ENCODE measurements at regions not wholly inside any gene's neighbourhood (a gene's known extent, or its start where the extent isn't known, plus 50 kb on each side); places are given as distances from the start of the nearest gene placed in this dataset.
"Not testable (repeated sequence)": the region's sequence is repeated elsewhere in the genome, so short reads cannot be mapped to it uniquely, and the experiment has no call there.

DNA sequence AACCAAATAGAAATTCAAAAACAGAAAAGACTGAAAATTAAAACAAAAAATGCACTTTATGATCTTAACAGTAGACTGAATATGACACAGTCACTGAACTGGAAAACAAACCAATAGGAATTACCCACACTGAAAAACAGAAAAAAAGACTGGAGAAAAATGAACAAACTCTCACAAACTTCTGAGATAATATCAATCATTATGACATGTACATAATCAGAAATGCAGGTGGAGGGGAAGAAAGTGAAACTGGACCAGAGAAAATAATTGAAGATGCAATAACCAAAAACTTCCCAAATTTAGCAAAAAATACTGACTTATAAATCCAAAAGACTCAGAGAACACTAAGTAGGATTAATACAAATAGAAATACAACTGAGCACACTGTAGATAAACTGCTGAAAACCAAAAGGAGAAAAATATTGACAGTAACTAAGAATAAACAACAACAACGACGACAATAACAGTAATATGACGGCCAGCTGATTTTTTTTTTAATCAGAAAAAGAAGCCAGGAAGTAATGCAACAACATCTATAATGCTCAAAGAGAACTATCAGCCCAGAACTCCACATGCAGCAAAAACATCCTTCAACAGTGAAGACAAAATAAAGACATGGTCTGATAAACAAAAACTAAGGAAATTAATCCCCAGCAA, 108.1 kb downstream of the ZFAND4 start:
- no peak for DNase-seq
- intact Hi-C loops (cut with DNase I) = no loop called here

DNA sequence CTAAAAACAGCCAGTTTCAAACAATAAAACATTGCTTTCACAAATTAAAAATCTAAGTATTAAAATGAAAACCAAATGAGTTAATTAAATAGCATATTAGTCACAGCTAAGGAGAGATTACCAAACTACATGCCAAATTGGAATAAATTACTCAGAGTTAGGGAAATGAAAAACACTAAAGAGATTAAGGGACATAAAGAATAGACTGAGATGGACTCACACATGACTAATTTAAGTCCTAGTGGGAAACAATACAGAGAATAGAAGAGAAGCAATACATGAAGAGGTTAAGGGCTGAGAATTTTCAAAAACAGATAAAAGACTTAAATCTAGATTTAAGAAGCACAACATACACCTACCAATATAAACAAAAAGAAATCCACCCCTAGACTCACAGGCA, 110.6 kb downstream of the ZFAND4 start:
- intact Hi-C loops (cut with DNase I) = no loop called here
- no peak for DNase-seq

DNA sequence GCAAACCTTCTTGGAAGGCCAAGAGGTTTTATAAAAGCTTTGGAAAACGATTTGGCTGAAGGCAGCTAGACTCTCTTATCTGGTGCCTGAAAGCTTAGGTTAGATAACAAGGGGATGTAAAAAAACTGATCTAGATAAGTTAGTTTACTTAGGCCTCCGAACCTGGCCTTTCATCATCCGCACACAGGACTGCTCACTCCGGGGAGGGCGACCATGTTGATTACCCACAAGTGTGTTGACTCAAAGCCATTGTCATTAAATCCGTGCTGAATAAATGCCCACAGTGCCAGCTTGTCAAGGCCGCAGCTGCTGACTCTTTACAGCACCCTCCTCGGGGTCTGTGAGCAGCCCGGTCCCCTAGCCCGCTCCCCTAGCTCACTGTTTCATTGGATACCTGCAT, 112.3 kb downstream of the ZFAND4 start:
- no peak for DNase-seq
- intact Hi-C loops (cut with DNase I) = no loop called here

DNA sequence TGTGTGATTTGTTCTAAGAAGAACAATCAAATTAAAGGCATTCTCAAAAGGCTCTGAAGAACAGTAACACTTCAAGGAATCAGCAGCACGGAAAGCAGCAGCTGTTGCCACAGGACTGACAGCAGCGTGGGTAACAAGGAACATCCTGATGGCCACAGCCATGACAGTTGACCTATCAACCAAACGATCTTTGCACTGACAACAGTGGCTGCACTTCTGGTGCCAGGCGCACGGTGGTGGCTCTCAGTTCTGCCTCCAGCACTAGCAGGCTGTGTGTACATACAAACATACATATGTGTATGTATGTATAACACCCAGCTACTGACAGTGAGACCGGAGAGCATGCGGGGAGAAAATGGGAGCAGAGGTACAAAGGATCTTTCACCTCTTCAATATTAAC, 114.1 kb downstream of the ZFAND4 start:
- intact Hi-C loops (cut with DNase I) = no loop called here
- DNase-seq = peak in 4 of 42 donors; percentile 6 to 46 (median 30)

DNA sequence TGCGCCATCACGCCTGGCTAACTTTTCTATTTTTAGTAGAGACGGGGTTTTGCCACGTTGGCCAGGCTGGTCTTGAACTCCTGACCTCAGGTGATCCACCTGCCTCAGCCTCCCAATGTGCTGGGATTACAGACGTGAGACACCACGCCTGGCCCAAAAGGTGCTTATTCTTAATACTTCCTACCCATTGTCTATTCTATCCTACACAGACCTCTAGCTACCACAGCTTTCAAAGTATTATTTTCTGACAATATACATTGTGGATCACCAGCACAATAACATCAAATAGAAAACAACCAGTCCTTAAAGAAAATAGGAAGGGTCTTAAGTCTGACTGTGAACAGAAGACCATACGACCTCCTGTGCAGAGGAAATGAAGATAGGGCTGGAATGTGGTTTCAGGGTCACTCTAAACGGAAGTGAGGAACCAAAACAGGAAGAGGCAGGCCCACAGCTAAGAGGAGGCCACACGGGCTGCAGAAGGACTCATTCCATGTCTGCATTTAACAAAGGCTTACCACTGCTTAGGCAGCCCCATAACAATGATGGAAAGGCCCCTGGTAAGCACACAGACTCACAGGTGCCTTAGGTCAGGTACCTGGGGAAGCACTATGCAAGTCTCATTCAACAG, 115.2 kb downstream of the ZFAND4 start:
- intact Hi-C loops (cut with DNase I) = no loop called here
- DNase-seq = no peak

DNA sequence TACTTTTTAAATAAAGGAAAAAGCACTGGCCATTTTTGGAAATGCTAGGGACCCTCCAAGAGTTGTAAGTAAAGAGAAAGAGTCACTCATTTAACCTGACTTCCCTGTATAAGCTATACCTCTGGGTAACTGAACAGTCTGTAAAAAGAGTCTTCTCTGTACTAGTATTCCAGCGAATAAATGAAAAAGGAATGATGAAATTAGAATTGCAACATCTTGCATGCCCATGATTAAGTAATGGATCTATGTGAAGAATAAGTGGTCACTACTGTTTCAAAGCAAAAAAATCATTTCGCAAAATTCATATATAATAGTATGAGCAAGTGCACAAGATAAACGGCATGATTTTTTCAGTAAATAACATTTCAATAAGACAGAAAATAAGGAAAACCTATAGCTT, 116.8 kb downstream of the ZFAND4 start:
- DNase-seq = no peak
- intact Hi-C loops (cut with DNase I) = no loop called here

DNA sequence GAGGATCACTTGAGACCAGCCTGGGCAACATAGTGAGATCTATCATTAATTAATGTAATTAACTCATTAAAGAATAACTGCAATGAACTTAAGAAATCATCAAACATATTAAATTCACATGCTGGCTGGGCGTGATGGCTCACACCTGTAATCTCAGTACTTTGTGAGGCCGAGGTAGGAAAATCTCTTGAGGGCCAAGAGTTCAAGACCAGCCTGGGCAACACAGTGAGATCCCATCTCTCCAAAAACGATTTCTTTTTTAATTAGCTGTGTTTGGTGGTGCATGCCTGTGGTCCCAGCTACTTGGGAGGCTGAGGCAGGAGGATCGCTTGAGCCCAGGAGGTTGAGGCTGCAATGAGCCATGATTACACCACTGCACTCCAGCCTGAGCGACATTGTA, 117.2 kb downstream of the ZFAND4 start:
- DNase-seq; intact Hi-C loops (cut with DNase I): not testable (repeated sequence)

DNA sequence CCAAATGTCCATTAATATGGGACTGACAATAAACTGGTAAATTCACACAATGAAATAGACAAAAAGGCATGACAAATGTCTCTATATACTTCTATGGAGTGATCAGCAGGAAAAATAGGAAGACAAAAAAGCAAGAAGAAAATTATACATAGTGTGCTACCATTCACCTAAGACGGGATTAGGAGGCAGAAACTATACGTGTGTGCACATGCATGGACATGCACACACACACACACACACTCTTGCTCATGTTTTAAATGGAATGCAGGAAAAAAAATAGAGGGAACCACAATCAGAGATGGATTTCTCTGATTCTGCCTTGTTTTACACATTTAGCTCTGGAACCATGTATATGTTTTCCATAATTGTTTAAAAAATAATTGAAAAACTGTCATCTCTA, 119.0 kb downstream of the ZFAND4 start:
- intact Hi-C loops (cut with DNase I) = no loop called here
- no peak for DNase-seq

DNA sequence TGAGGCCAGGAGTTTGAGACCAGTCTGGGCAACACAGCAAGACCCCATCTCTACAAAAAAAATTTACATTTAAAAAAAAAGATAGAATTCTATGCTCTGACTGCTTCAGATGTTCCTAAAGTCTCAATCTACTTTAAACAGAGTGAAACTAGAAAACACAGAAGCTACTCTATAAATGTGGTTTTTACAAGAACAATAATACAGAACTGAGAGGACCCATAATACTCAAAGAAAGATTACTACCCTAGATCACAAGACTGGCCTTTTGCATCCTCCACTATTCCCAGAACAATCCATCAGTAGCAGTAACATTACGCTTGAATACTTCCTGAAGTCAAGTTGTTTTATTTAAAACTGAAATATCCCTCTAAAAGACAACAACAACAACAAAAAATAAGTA, 119.4 kb downstream of the ZFAND4 start:
- no peak for DNase-seq
- intact Hi-C loops (cut with DNase I) = no loop called here

DNA sequence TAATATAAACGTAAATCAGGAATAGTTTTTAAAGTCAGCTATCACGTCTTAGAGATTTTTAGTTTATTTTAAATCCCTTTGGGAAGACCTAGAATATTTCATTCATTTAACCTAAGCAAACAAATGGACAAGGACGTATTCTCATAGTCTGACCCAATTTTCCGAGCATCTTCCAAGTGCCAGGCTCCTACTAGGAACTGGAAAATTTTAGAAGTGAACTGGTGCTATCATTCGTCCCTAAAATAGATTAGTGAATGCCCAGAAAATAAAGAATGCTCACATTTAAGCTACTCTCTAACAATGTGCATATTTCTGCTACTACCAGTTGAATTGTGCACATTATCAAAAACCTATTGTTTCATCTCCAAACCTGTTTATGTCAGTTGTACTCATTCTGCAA, 120.1 kb downstream of the ZFAND4 start:
- no peak for DNase-seq

DNA sequence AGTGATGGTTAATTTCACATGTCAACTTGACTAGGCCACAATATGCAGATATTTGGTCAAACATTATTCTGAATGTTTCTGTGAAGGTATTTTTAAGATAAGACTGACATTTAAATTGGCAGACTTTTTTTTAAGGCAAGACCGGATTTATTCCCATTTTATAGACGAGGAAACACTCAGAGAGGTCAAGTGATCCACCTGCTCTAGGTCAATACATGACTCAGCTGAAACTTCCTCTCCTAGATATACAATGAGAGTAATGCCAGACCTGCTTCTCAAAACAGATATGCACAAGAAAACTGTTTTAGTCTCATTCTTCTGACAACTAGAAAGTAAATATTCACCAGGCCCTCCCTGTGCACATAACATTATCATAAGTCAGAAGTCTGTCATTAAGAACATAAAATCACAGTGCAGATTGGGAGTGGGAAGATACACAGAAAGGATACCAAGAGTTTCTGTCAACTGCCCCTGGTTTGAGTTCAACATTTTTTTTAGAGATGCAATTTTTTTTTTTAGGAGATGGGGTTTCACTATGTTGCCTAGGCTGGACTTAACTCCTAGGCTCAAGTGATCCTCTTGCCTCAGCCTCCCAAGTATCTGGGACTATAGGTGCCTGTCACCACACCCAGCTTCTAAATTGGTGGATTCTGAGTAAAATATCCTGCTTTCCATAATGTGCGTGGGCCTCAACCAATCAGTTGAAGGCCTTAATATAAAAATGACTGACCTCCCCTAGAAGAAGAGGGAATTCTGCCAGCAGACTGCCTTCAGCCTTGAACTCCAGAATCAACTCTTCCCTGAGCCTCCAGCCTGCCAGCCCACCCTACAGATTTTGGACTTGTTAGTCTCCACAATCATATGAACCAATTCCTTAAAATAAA, 121.4 kb downstream of the ZFAND4 start:
- DNase-seq = no peak
- intact Hi-C loops (cut with DNase I) = no loop called here

More for the DNA sequence above, 120.1 kb downstream of the ZFAND4 start:
- intact Hi-C loops (cut with DNase I) = no loop called here

DNA sequence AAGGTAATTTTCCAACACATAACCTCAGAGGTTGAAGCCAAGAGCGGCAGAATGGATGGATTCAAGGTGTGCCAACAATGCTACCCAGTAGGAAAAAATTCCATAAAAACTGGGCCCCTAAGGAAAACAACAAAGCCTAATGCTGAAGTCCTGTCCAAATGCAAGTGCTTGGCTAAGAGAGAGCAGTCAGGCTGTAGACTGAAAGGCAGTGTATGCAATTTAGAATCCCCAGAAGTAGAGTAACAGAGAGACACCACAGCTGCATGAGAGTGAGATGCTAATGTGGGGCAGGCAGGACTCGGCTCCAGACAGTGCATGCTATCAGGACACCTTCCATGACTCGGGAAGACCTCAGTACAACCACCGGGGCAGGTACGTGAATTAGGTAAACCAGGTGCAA, 124.5 kb downstream of the ZFAND4 start:
- DNase-seq = no peak
- intact Hi-C loops (cut with DNase I) = no loop called here

DNA sequence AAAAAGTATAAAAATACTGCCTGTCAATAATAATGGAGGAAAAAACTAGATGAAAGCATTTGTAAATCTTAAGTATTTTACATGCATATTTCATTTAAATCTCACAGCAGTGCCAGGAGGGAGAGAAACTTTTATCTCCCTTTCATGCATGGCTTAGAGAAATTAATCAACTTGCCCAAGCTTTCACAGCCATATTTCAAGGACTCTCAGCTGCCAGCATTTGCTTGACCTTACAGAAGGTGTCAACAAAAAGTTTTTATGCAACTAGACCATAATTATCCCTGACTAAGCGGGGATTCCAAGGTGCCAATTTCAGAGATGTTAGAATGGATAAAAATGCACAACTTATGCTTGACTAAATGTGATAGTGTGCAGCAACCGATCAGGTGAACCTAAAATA, 125.4 kb downstream of the ZFAND4 start:
- intact Hi-C loops (cut with DNase I) = no loop called here
- DNase-seq = no peak

DNA sequence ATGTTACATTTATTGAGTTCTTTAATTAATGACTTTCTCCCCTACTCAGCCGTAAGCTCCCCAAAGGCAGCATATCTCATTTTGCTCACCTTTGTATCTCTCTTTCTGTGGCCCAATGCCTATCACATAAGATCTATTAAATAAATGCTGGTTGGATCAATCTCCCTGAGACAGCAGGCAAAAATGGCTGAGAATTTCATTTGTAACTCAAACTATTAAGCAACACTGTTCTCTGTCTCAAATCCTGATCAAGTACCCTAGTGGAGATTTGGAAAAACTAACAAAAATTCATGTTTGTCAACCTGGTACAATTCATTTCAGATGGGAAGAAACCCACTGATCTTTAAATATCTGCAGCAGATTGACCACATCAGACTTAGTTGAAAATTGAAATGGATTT, 127.4 kb downstream of the ZFAND4 start:
- no peak for DNase-seq
- intact Hi-C loops (cut with DNase I) = no loop called here

DNA sequence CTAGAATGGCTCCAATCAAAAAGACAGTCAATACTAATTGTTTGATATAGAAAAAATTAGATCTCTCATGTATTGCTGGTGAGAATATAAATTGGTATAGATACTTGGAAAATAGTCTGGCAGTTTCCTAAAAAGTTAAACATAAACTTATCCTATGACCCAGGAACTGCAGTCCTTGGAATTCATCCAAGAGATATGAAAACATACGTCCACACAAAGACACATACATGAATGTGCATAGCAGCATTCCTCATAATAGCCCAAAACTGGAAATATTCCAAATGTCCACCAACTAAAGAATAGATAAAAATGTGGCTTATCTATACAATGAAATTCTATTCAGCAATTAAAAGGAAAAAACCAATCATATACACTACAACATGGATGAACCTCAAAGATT, 128.4 kb downstream of the ZFAND4 start:
- DNase-seq = no peak
- intact Hi-C loops (cut with DNase I) = no loop called here

DNA sequence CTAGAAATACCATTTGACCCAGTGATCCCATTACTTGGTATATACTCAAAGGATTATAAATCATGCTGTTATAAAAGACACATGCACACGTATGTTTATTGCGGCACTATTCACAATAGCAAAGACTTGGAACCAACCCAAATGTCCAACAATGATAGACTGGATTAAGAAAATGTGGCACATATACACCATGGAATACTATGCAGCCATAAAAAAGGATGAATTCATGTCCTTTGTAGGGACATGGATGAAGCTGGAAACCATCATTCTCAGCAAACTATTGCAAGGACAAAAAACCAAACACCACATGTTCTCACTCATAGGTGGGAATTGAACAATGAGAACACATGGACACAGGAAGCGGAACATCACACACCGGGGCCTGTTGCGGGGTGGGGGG, 131.5 kb downstream of the ZFAND4 start:
- DNase-seq; intact Hi-C loops (cut with DNase I): not testable (repeated sequence)

DNA sequence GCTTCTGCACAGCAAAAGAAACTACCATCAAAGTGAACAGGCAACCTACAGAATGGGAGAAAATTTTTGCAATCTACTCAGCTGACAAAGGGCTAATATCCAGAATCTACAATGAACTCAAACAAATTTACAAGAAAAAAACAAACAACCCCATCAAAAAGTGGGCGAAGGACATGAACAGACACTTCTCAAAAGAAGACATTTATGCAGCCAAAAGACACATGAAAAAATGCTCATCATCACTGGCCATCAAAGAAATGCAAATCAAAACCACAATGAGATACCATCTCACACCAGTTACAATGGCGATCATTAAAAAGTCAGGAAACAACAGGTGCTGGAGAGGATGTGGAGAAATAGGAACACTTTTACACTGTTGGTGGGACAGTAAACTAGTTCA, 132.0 kb downstream of the ZFAND4 start:
- DNase-seq; intact Hi-C loops (cut with DNase I): not testable (repeated sequence)

DNA sequence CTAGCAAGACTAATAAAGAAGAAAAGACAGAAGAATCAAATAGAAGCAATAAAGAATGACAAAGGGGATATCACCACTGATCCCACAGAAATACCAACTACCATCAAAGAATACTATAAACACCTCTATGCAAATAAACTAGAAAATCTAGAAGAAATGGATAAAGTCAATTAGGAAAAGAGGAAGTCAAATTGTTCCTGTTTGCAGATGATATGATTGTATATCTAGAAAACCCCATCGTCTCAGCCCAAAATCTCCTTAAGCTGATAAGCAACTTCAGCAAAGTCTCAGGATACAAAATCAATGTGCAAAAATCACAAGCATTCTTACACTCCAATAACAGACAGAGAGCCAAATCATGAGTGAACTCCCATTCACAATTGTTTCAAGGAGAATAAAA, 133.0 kb downstream of the ZFAND4 start:
- DNase-seq; intact Hi-C loops (cut with DNase I): not testable (repeated sequence)

DNA sequence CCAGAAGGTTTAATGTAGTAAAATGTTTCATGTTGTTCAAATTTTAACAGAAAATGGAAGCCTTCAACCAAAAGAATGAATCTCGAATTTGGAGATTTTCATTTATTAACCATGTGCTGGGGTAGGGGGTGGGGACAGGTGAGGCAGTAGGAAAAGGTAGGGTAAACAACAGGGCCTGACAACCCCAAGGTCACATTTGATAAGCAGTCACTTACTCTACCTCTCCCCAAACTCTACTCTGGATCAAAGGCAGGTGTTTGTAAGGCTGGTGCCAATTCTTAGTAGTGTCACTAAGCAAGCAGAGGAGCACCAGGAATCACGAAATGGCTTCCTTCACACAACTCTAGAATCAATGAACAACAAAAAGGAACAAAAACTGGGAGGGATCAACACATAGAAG, 138.0 kb downstream of the ZFAND4 start:
- DNase-seq = no peak
- intact Hi-C loops (cut with DNase I) = no loop called here

DNA sequence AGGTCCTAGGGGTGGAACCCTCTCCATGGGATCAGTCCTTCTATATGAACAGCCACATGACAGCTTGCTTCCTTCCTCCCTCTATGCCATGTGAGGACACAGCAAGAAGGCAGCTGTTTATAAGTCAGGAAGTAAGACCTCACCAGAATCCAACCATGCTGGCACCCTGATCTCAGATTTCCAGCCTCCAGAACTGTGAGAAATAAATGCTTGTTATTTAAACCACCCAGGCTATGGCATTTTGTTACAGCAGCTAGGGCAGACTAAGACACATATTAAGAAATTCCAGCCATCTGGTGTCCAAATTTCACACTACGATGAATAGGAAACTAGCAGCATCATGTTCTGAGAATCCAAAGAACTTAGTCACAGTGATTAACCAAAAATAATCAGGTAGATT, 140.1 kb downstream of the ZFAND4 start:
- intact Hi-C loops (cut with DNase I) = no loop called here
- no peak for DNase-seq
